ENCODE measurements at regions not wholly inside any gene's neighbourhood (a gene's known extent, or its start where the extent isn't known, plus 50 kb on each side); places are given as distances from the start of the nearest gene placed in this dataset.

- no peaks in the 10 kb centered on the region for H3K9me3 ChIP-seq (ENCODE audit: low read depth, low read length, poor library complexity, severe bottlenecking)
- no peaks in the 10 kb centered on the region for H3K36me3 ChIP-seq (ENCODE audit: insufficient read depth, low read length, poor library complexity, severe bottlenecking)
- DNase-seq (ENCODE audit: low spot score) = no peak
- CTCF ChIA-PET = no interaction called here
- H3K27me3 ChIP-seq (replicated peaks; ENCODE audit: insufficient read depth, low read depth, low read length, poor library complexity) = no peaks in the 10 kb centered on the region
- intact Hi-C loops (cut with micrococcal nuclease; ENCODE audit: unreplicated experiment) = loop anchor here (2.0 kb wide), 1 partner anchor 228 kb away; no protein-coding TSS in a partner anchor
- POLR2A ChIA-PET (ENCODE audit: low non-redundant PET) = no interaction called here
- no peak overlapping the region for H3K27ac ChIP-seq (ENCODE audit: low read depth, low read length, poor library complexity, severe bottlenecking)
- no peak overlapping the region for H3K4me3 ChIP-seq (ENCODE audit: low read depth, low read length, poor library complexity, severe bottlenecking)
- no peaks in the 10 kb centered on the region for H3K4me1 ChIP-seq (ENCODE audit: insufficient read depth, low read length, poor library complexity, severe bottlenecking)
- no TSS peak for BruUV-seq (replicated peaks)
- TF ChIP-seq EZH2 (IDR thresholded peaks at IDR 0.05; ENCODE audit: borderline replicate concordance, low read depth, low read length, poor library complexity, severe bottlenecking) (no peak), CTCF (conservative IDR thresholded peaks at IDR 0.05; ENCODE audit: low read depth, low read length) (no peak)
Measured at GRCh38 chr9:26746357-26747072, 146.1 kb downstream of the CAAP1 start.

- Histone ChIP-seq H3K27me3 (replicated peaks; ENCODE audit: insufficient read depth, low read depth, low read length, poor library complexity) (no peaks in the 10 kb centered on the region), H3K4me1 (ENCODE audit: insufficient read depth, low read length, poor library complexity, severe bottlenecking) (no peaks in the 10 kb centered on the region), H3K4me3 (ENCODE audit: low read depth, low read length, poor library complexity, severe bottlenecking) (no peak overlapping the region), H3K9me3 (ENCODE audit: low read depth, low read length, poor library complexity, severe bottlenecking) (no peaks in the 10 kb centered on the region), H3K27ac (ENCODE audit: low read depth, low read length, poor library complexity, severe bottlenecking) (no peak overlapping the region), H3K36me3 (ENCODE audit: insufficient read depth, low read length, poor library complexity, severe bottlenecking) (no peaks in the 10 kb centered on the region)
- ChIA-PET CTCF (no interaction called here), POLR2A (ENCODE audit: low non-redundant PET) (no interaction called here)
- TF ChIP-seq CTCF (conservative IDR thresholded peaks at IDR 0.05; ENCODE audit: low read depth, low read length) = no peak
- no peak for TF ChIP-seq EZH2 (IDR thresholded peaks at IDR 0.05; ENCODE audit: borderline replicate concordance, low read depth, low read length, poor library complexity, severe bottlenecking)
- intact Hi-C loops (cut with micrococcal nuclease; ENCODE audit: unreplicated experiment) = no loop called here
- DNase-seq (ENCODE audit: low spot score) = no peak
- no TSS peak for BruUV-seq (replicated peaks)
Measured at GRCh38 chr9:26745111-26745510, 147.5 kb downstream of the CAAP1 start.

GRCh38 chr9:26744191-26744965 is 148.2 kb downstream of the CAAP1 start:
- DNase-seq (ENCODE audit: low spot score) = peak; percentile 9
- intact Hi-C loops (cut with micrococcal nuclease; ENCODE audit: unreplicated experiment) = loop anchor here (5.0 kb wide), 1 partner anchor 113 kb away; no protein-coding TSS in a partner anchor
- no peak overlapping the region for H3K4me3 ChIP-seq (ENCODE audit: low read depth, low read length, poor library complexity, severe bottlenecking)
- no peaks in the 10 kb centered on the region for H3K27me3 ChIP-seq (replicated peaks; ENCODE audit: insufficient read depth, low read depth, low read length, poor library complexity)
- H3K9me3 ChIP-seq (ENCODE audit: low read depth, low read length, poor library complexity, severe bottlenecking) = no peaks in the 10 kb centered on the region
- no peaks in the 10 kb centered on the region for H3K4me1 ChIP-seq (ENCODE audit: insufficient read depth, low read length, poor library complexity, severe bottlenecking)
- no TSS peak for BruUV-seq (replicated peaks)
- H3K36me3 ChIP-seq (ENCODE audit: insufficient read depth, low read length, poor library complexity, severe bottlenecking) = no peaks in the 10 kb centered on the region
- TF ChIP-seq CTCF (conservative IDR thresholded peaks at IDR 0.05; ENCODE audit: low read depth, low read length) = peak; percentile 60
- TF ChIP-seq EZH2 (IDR thresholded peaks at IDR 0.05; ENCODE audit: borderline replicate concordance, low read depth, low read length, poor library complexity, severe bottlenecking) = no peak
- POLR2A ChIA-PET (ENCODE audit: low non-redundant PET) = no interaction called here
- no peak overlapping the region for H3K27ac ChIP-seq (ENCODE audit: low read depth, low read length, poor library complexity, severe bottlenecking)
- CTCF ChIA-PET = no interaction called here

All from A673 (cell line).